Activated CD4-positive, alpha-beta T cell treated with anti-CD3 and anti-CD28 coated beads, Interleukin-2, Interleukin-6, amounts not matched to agents 100 ng/mL and 50 ng/mL, durations not matched to agents 16 hours and 8 hours (primary cell): ENCODE measurements at regions not wholly inside any gene's neighbourhood (a gene's known extent, or its start where the extent isn't known, plus 50 kb on each side); places are given as distances from the start of the nearest gene placed in this dataset.
"Not testable (repeated sequence)": the region's sequence is repeated elsewhere in the genome, so short reads cannot be mapped to it uniquely, and the experiment has no call there.

ENCODE experiments used
- DNase-seq: peaks from one replicate; pipeline ENCODE4 v3.0.0-alpha.2; 2020

DNA sequence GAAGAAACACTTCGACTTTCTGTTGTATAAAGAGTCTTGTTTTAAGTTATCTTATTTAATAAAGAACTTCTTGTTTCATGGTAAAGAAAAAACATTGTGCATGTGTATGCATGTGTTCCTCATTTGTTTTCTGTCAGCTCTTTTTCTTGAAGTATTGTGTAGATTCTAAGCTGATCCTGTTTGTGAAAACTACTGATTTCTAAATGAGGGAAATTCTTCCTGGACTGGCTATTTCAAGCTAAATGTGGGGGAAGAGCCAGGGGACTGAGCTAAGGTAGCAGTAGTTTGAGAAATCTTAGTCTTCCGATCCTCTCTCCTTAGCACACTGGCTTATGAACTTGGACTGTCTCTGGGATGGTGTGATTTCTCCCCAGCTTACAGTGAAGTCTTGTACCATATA lies 56.4 kb upstream of the RBMS1 start:
- no peak for DNase-seq

GRCh38 chr2:160551259-160551658 lies 57.7 kb upstream of the RBMS1 start:
- DNase-seq = no peak

- no peak for DNase-seq
Observed at GRCh38 chr2:160555420-160556071, 61.9 kb upstream of the RBMS1 start.

- no peak for DNase-seq
Observed at GRCh38 chr2:160557903-160558302, 64.3 kb upstream of the RBMS1 start.

- DNase-seq = no peak
Observed at GRCh38 chr2:160558531-160558930, 64.9 kb upstream of the RBMS1 start.

- no peak for DNase-seq
Observed at GRCh38 chr2:160561551-160562295, 68.1 kb upstream of the RBMS1 start.

DNA sequence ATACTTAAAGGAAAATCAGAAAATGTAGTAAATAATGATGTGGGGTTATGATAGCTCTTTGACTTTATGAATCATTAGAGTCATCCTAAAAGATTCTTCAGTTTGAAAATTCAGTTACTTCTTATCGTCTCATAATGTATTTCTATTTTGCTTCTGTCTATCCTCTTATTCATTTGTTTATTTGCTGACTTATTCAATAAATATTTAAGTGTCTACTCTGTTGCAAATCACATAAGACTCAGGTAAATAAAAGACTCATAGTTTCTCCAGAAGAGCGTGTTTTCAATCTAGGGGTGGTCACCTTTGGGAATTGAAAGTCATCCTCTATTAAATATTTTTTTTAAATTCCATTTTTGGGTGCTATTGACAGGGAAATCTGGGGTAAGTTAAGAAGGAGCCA lies 69.1 kb upstream of the RBMS1 start:
- no peak for DNase-seq

DNA sequence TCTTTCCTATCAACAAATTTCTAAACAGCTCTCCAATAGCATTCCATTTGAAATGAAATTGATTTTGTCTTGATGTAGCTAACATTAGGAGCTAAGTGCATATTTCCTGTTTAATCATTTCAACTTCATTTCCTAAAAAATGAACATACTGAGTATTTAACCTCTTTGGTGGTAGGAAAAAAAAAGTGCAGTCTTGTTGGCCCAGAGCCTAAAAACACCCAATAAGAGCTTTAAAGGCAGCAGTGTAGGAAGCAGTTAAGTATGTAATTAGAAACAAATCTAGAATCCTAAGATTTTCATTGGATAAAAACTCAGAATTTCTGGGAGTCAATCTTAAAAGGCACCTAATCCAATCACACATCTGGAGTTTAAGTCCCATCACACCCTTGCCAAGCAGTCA lies 71.0 kb upstream of the RBMS1 start:
- DNase-seq = no peak

GRCh38 chr2:160565099-160565845 lies 71.7 kb upstream of the RBMS1 start:
- DNase-seq = no peak

DNA sequence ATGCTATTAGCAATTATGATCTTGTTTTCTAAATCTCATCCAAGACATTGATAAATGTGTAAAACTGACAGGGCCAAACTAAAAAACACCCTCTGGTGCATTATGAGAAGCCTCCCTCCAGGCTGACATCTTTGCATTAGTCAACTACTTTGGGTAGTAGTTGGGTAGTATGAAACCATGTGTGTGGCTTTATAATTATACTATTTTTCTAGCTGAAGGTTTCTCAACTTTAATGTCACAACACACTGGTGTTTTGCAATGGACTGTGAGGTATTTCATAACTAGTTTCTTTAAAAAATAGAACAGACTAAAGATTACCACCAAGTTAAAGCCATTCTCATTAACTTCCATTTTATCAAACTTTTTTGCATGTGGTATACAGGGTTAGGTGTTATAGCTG lies 73.1 kb upstream of the RBMS1 start:
- DNase-seq = no peak

- DNase-seq = no peak
Observed at GRCh38 chr2:160568856-160569255, 75.2 kb upstream of the RBMS1 start.

DNA sequence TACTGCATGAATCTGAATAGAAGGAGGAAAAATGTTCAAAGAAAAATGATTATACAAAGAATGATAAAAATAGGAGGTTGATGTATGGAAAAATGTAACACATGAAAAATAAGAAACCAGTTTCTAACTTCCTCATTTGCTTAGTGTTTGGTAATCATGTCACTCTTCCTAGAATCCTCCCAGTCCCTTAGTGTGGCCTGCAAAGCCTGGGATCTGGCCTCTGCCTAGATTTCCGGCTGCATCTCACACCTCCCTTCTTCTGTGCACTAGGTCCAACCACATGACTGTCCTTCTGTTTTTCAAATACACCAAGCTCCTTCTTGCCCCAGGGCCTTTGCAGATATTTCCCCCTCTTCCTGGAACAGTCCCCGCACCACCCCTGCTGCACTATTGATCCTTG lies 76.8 kb upstream of the RBMS1 start:
- DNase-seq = no peak

DNA sequence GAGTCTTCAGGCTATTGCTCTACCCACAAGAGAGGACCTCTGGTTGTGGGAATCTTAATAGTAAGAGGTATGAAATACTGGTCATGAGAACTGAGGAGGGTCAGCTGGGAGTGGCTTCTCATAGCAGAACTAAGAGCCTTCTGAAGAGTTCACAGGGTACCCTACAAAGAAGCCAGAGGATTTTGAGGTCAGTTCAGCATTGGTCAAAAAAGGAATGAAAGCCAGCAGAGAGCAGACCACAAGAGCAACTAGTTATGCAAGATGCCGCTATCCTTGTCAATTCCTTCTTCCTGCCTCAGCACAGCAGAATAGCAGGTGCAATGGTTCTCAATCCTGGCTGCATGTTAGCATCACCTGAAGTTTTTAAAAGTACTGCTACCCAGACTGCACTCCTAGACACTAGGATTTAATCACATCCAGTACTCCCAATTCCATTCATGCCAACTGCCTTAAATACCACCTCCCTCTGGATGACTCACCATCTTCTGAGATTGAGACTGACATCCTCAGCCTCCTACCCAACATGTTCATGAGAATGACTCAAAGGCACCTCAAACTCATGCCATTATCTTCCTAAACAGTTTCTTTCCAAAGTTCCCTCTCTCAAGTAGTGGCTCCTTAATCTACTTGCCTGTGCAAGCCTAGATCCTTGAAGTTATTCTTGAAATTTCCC lies 81.0 kb upstream of the RBMS1 start:
- no peak for DNase-seq

GRCh38 chr2:160575368-160575767 lies 81.8 kb upstream of the RBMS1 start:
- DNase-seq = no peak

GRCh38 chr2:160576054-160576499 lies 82.5 kb upstream of the RBMS1 start:
- DNase-seq = no peak

GRCh38 chr2:160577081-160577480 lies 83.5 kb upstream of the RBMS1 start:
- DNase-seq = not testable (repeated sequence)

DNA sequence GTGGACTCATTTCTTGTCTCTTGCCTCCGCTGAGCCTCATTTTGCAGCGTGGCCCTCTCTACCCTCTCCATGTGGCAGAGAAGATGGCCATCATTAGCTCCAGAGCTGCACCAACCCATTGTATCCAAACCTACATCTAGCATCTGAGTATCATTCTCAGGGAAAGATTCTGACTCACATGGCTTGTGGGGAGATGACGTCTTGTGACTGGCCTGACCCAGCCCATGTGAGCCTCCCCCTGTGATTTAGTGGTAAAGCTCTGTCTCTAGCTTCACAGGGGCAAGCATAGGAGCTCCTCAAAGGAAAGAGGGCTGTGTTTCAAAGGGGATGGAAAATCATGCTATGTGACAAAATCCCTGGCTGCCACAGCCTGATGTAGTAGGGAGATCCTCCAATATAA lies 87.4 kb upstream of the RBMS1 start:
- DNase-seq = no peak

DNA sequence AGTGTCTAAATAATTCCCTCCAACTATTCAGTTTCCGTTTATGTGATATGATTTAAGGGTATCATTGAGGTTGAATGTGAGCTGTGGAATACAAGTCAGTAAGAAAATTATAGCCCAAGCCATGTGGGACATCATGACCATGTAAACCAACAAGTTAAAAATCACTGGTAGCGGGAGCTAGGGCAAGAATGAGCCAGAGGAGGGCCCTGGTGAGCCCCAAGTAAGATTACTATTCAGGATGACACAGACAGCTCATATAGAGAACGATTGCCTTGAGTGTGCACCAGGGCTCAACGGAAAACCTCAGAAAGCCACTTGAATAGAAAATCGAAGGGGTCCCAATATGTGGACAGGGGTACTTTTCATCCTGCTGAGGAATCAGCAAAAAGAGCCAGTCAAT lies 87.8 kb upstream of the RBMS1 start:
- DNase-seq = no peak

DNA sequence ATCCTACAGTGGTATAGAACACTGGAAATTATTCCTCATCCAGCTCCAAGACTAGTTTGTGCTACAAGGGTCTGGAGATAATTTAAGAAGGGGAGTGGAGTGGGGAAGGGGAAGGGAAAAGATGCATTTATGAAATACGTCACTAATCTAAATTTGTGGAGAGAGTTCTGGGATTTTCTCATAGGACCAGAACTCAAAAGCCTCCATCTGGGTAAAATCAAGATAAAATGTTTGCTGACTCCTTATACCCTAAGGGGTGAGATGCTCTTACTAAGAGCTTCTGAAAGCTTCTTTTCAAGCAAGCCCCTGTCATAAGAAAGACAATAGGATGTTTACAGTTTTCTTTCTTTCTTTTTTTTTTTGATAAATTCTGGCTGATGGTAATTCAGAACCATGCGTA lies 88.5 kb upstream of the RBMS1 start:
- no peak for DNase-seq

- DNase-seq = no peak
Observed at GRCh38 chr2:160582490-160583145, 89.0 kb upstream of the RBMS1 start.

- DNase-seq = no peak
Observed at GRCh38 chr2:160583146-160583535, 89.5 kb upstream of the RBMS1 start.

GRCh38 chr2:160583813-160584537 lies 90.4 kb upstream of the RBMS1 start:
- DNase-seq = no peak
